MM.1S (cell line): ENCODE measurements at regions not wholly inside any gene's neighbourhood (a gene's known extent, or its start where the extent isn't known, plus 50 kb on each side); places are given as distances from the start of the nearest gene placed in this dataset.

Source experiments
- EZH2 ChIP-seq: fragments of 300-600 bp; sonication (generic); optimal IDR thresholded peaks from 2 replicates; pipeline ENCODE3; 2017; ENCODE audit warnings: low read depth, mild to moderate bottlenecking, antibody characterized with exemption, low read length, mixed read lengths
- TF ChIP-seq, protein P1 (sequence below): fragments of 300-600 bp; sonication (generic); IDR thresholded peaks from 2 replicates; pipeline ENCODE4 v1.5.1; 2016; ENCODE audit warnings: antibody characterized with exemption, low read length, mixed read lengths

DNA sequence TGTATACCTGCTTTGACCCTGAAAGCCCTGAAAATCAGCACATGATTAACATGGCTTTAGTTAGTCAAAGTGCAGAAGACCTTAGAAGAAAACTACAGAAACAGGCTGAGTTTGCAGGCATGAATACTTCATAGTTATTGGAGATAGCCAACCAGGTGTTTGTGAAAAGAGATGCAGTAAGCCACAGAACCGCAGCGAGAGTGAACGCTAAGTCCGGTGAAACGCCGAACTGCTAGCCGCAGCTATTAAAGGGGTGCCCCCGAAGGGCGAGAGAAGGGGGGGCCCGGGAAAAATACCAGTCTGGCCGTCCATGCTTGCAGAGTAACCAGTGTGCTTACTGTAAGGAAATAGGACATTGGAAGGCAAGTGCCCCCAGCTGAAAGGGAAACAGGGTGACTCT is 784.0 kb upstream of the TMEM132C start:
- TF ChIP-seq, protein P1, sequence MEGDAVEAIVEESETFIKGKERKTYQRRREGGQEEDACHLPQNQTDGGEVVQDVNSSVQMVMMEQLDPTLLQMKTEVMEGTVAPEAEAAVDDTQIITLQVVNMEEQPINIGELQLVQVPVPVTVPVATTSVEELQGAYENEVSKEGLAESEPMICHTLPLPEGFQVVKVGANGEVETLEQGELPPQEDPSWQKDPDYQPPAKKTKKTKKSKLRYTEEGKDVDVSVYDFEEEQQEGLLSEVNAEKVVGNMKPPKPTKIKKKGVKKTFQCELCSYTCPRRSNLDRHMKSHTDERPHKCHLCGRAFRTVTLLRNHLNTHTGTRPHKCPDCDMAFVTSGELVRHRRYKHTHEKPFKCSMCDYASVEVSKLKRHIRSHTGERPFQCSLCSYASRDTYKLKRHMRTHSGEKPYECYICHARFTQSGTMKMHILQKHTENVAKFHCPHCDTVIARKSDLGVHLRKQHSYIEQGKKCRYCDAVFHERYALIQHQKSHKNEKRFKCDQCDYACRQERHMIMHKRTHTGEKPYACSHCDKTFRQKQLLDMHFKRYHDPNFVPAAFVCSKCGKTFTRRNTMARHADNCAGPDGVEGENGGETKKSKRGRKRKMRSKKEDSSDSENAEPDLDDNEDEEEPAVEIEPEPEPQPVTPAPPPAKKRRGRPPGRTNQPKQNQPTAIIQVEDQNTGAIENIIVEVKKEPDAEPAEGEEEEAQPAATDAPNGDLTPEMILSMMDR = no peak
- no peak for TF ChIP-seq EZH2
